ENCODE measurements at regions not wholly inside any gene's neighbourhood (a gene's known extent, or its start where the extent isn't known, plus 50 kb on each side); places are given as distances from the start of the nearest gene placed in this dataset.

DNA sequence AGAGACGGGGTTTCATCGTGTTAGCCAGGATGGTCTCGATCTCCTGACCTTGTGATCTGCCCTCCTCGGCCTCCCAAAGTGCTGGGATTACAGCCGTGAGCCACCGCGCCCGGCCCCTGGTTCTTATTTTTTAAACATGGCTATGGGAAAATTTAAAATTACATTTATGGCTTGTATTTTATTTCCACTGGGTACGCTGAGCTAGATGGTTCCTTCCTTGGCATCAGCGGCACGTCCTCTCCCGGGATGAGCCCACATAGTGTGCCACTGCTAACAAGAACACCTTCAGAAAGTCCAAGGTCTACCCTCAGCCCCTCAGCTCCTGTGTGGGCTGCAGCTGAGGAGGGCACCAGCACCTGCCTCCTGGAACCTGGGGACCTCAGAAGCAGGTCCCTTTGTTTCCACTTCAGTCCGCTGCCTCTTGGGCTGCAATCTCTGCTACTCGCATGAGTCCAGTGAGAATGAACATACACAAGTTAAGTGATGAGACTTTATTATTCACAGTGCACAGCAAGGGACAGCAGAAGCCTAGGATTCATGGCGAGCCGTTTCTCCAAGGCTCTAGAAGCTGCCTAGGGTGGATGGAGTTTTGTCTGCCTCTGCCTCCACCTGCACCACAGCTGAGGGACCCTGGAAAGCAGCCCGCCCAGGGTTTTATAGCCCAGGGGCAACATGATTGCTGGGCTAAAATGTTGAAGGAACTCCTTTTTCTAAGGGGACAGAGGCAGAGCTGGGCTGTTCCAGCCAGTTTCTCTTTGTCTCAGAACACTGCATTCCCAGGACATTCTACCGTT is 107.5 kb upstream of the TEX51 start:
- H3K36me3 ChIP-seq: no peaks in the 10 kb centered on the region
- no peak overlapping the region for H3K4me3 ChIP-seq
- no peaks in the 10 kb centered on the region for H3K27me3 ChIP-seq
- no peak for DNase-seq
- no peak overlapping the region for H3K27ac ChIP-seq
- no peak for TF ChIP-seq CTCF (IDR thresholded peaks at IDR 0.05)
- no peak for TF ChIP-seq POLR2A (IDR thresholded peaks at IDR 0.05)
- no peak for TF ChIP-seq EP300 (IDR thresholded peaks at IDR 0.05)
- no peaks in the 10 kb centered on the region for H3K4me1 ChIP-seq (ENCODE audit: insufficient read depth)
- intact Hi-C loops (cut with DNase I): no loop called here
- WGBS, 3 donors: 78 to 92% (median 84%) methylated on average over 18 of the region's 18 CpGs
- H3K9me3 ChIP-seq: no peaks in the 10 kb centered on the region

DNA sequence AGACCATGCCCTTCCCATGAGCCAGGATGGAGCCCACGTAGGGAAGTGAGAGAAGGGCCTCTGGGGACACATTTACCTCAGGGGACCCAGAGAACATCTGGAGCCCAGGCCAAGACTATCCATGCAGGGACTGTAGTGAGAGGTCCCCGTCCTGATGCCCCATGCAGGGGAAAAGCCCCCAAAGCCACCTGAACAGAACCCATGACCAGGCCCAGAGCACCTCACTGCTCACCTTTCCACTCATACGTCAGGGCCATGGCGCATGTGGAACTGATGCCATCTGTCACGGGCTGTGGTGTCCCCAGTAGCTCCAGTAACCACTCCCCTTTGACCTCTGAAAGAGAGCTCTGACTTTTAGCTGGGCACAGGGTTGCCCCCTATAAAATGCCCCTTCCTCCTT is 106.5 kb upstream of the TEX51 start:
- WGBS, 3 donors: 75 to 79% (median 77%) methylated on average over 5 of the region's 5 CpGs
- H3K27ac ChIP-seq: no peak overlapping the region
- intact Hi-C loops (cut with DNase I): no loop called here
- no peak for TF ChIP-seq EP300 (IDR thresholded peaks at IDR 0.05)
- no peak for TF ChIP-seq POLR2A (IDR thresholded peaks at IDR 0.05)
- TF ChIP-seq CTCF (IDR thresholded peaks at IDR 0.05): no peak
- no peaks in the 10 kb centered on the region for H3K4me1 ChIP-seq (ENCODE audit: insufficient read depth)
- no peaks in the 10 kb centered on the region for H3K36me3 ChIP-seq
- no peak for DNase-seq
- no peaks in the 10 kb centered on the region for H3K9me3 ChIP-seq
- no peaks in the 10 kb centered on the region for H3K27me3 ChIP-seq
- no peak overlapping the region for H3K4me3 ChIP-seq

GRCh38 chr2:126792993-126793392 is 105.7 kb upstream of the TEX51 start:
- Histone ChIP-seq H3K4me1 (ENCODE audit: insufficient read depth) (no peaks in the 10 kb centered on the region), H3K9me3 (no peaks in the 10 kb centered on the region), H3K27ac (no peak overlapping the region), H3K27me3 (no peaks in the 10 kb centered on the region), H3K36me3 (no peaks in the 10 kb centered on the region), H3K4me3 (no peak overlapping the region)
- DNase-seq: no peak
- 74 to 80% (median 76%) methylated on average over 4 of the region's 4 CpGs for WGBS, 3 donors
- intact Hi-C loops (cut with DNase I): no loop called here
- TF ChIP-seq EP300 (IDR thresholded peaks at IDR 0.05): no peak
- TF ChIP-seq POLR2A (IDR thresholded peaks at IDR 0.05): no peak
- no peak for TF ChIP-seq CTCF (IDR thresholded peaks at IDR 0.05)

DNA sequence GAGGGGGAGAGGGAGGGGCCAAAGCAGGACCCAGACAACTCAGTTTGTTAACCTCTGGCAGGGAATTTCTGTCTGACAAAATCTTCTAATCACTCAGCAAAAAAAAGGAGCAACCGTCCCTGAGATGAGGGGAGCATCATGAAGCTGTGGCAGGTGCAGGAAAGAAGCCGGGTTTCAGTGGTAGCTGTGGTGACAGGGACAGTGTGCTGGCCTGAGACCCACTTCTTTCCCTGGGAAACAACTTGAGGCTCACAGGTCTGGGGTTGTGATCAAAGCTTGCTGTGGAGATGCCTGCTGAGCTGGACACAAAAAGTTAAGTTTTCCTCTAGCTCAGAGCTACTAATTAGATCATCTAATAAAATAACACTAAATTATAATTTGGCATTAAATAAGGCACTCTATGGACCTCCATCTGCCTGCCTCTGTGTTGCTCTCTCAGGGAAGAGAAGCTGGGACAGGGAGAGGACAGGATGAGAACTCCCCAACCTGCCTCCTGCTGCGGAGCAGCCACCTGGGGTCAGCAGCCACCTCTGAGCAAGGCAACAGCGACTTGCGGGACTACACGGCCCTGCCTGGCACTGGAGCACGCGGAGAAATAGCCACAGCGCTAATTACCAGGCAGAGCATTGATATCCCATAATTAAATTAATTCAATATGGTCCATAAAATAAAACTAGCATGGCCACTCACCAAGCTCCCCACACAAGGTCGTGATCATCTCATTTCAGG is 104.6 kb upstream of the TEX51 start:
- no peaks in the 10 kb centered on the region for H3K9me3 ChIP-seq
- DNase-seq: no peak
- H3K27ac ChIP-seq: no peak overlapping the region
- no peak for TF ChIP-seq CTCF (IDR thresholded peaks at IDR 0.05)
- TF ChIP-seq POLR2A (IDR thresholded peaks at IDR 0.05): no peak
- TF ChIP-seq EP300 (IDR thresholded peaks at IDR 0.05): no peak
- WGBS, 3 donors: 29 to 49% (median 42%) methylated on average over 10 of the region's 10 CpGs
- H3K36me3 ChIP-seq: no peaks in the 10 kb centered on the region
- H3K27me3 ChIP-seq: no peaks in the 10 kb centered on the region
- no peaks in the 10 kb centered on the region for H3K4me1 ChIP-seq (ENCODE audit: insufficient read depth)
- intact Hi-C loops (cut with DNase I): no loop called here
- no peak overlapping the region for H3K4me3 ChIP-seq
